WTC11 (cell line): ENCODE measurements at regions not wholly inside any gene's neighbourhood (a gene's known extent, or its start where the extent isn't known, plus 50 kb on each side); places are given as distances from the start of the nearest gene placed in this dataset.

Source experiments
- ATAC-seq: fragments of 200-7000 bp; cut with Tn5 transposase; 2 replicates; pipeline ENCODE4 v1.10.0; 2021; ENCODE audit warnings: mild to moderate bottlenecking, moderate library complexity
- CTCF ChIA-PET: fragments of 300-600 bp; sonication (Branson Sonifier 250); formaldehyde crosslinking; loops from one replicate; lab custom pipeline; 2021; ENCODE audit warnings: antibody characterized with exemption; lab: Charles Lee
- POLR2A ChIA-PET: fragments of 350-600 bp; sonication (Branson Sonifier 250); formaldehyde crosslinking; loops from one replicate; lab custom pipeline; 2021; ENCODE audit warnings: antibody characterized with exemption; lab: Charles Lee
- DNase-seq: peaks from one replicate; pipeline ENCODE4 v3.0.0; 2021; ENCODE audit warnings: low spot score
- H3K27ac Mint-ChIP-seq: 2 replicates; pipeline ENCODE4 v1.8.0; 2021; ENCODE audit warnings: mixed read lengths
- H3K27me3 Mint-ChIP-seq: 2 replicates; pipeline ENCODE4 v1.8.0; 2021; ENCODE audit warnings: low read depth, mild to moderate bottlenecking, moderate library complexity, mixed read lengths
- H3K36me3 Mint-ChIP-seq: 2 replicates; pipeline ENCODE4 v1.8.0; 2021; ENCODE audit warnings: mixed read lengths
- H3K4me1 Mint-ChIP-seq: 2 replicates; pipeline ENCODE4 v1.8.0; 2022; ENCODE audit warnings: mixed read lengths
- H3K4me3 Mint-ChIP-seq: 2 replicates; pipeline ENCODE4 v1.8.0; 2021; ENCODE audit warnings: mild to moderate bottlenecking, moderate library complexity, mixed read lengths
- H3K9me3 Mint-ChIP-seq: 2 replicates; pipeline ENCODE4 v1.8.0; 2021; ENCODE audit warnings: mixed read lengths
- ATF1 ChIP-seq: sonication (generic); formaldehyde crosslinking; IDR thresholded peaks from 2 replicates; pipeline ENCODE4 v1.8.1; 2023; ENCODE audit warnings: mild to moderate bottlenecking, moderate library complexity, missing genetic modification reagents
- ATF3 ChIP-seq: sonication (generic); formaldehyde crosslinking; conservative IDR thresholded peaks from 2 replicates; pipeline ENCODE4 v1.8.1; 2022; ENCODE audit warnings: mild to moderate bottlenecking, missing genetic modification reagents
- CBFB ChIP-seq: sonication (generic); formaldehyde crosslinking; IDR thresholded peaks from 2 replicates; pipeline ENCODE4 v1.8.1; 2022; ENCODE audit warnings: mild to moderate bottlenecking, low read depth, missing genetic modification reagents
- CREB1 ChIP-seq: sonication (generic); formaldehyde crosslinking; IDR thresholded peaks from 2 replicates; pipeline ENCODE4 v1.8.0; 2023; ENCODE audit warnings: mild to moderate bottlenecking, missing genetic modification reagents
- CREM ChIP-seq: sonication (generic); formaldehyde crosslinking; IDR thresholded peaks from 2 replicates; pipeline ENCODE4 v1.8.1; 2022; ENCODE audit warnings: mild to moderate bottlenecking, missing genetic modification reagents, moderate library complexity
- E2F1 ChIP-seq: sonication (generic); formaldehyde crosslinking; IDR thresholded peaks from 2 replicates; pipeline ENCODE4 v1.8.0; 2022; ENCODE audit warnings: mild to moderate bottlenecking, missing genetic modification reagents
- E2F5 ChIP-seq: sonication (generic); formaldehyde crosslinking; IDR thresholded peaks from 2 replicates; pipeline ENCODE4 v1.8.1; 2022; ENCODE audit warnings: mild to moderate bottlenecking, moderate library complexity, missing genetic modification reagents
- ETV6 ChIP-seq: sonication (generic); formaldehyde crosslinking; IDR thresholded peaks from 2 replicates; pipeline ENCODE4 v1.8.1; 2022; ENCODE audit warnings: mild to moderate bottlenecking, missing genetic modification reagents
- FOXJ3 ChIP-seq: sonication (generic); formaldehyde crosslinking; IDR thresholded peaks from 2 replicates; pipeline ENCODE4 v1.9.0; 2021; ENCODE audit warnings: missing genetic modification reagents, mild to moderate bottlenecking, borderline replicate concordance
- FOXK1 ChIP-seq: sonication (generic); formaldehyde crosslinking; IDR thresholded peaks from 2 replicates; pipeline ENCODE4 v1.8.0; 2022; ENCODE audit warnings: mild to moderate bottlenecking, moderate library complexity, missing genetic modification reagents
- GRHL2 ChIP-seq: fragments of 250-450 bp; sonication (Bioruptor Pico); IDR thresholded peaks from 2 replicates; pipeline ENCODE4 v1.8.0; 2022; ENCODE audit warnings: mild to moderate bottlenecking, moderate library complexity; ENCODE audit not compliant: insufficient replicate concordance, severe bottlenecking
- GTF2I ChIP-seq: fragments of 250-450 bp; sonication (Bioruptor Pico); conservative IDR thresholded peaks from 2 replicates; pipeline ENCODE4 v1.4.0; 2021; ENCODE audit warnings: mild to moderate bottlenecking
- IRF1 ChIP-seq: sonication (generic); formaldehyde crosslinking; IDR thresholded peaks from 2 replicates; pipeline ENCODE4 v1.8.0; 2023; ENCODE audit warnings: missing genetic modification reagents
- JUN ChIP-seq: sonication (generic); formaldehyde crosslinking; IDR thresholded peaks from 2 replicates; pipeline ENCODE4 v1.8.0; 2023; ENCODE audit warnings: mild to moderate bottlenecking, missing genetic modification reagents
- NFE2L1 ChIP-seq: sonication (generic); formaldehyde crosslinking; IDR thresholded peaks from 2 replicates; pipeline ENCODE4 v1.8.1; 2023; ENCODE audit warnings: missing genetic modification reagents
- SOX15 ChIP-seq: fragments of 250-450 bp; sonication (Bioruptor Pico); IDR thresholded peaks from 2 replicates; pipeline ENCODE4 v1.9.0; 2021; ENCODE audit warnings: mild to moderate bottlenecking
- TEAD1 ChIP-seq: sonication (generic); formaldehyde crosslinking; IDR thresholded peaks from 2 replicates; pipeline ENCODE4 v1.8.0; 2022; ENCODE audit warnings: mild to moderate bottlenecking, missing genetic modification reagents
- TP53 ChIP-seq: sonication (generic); formaldehyde crosslinking; IDR thresholded peaks from 2 replicates; pipeline ENCODE4 v1.8.1; 2023; ENCODE audit warnings: mild to moderate bottlenecking, missing genetic modification reagents
- ZBTB43 ChIP-seq: sonication (generic); formaldehyde crosslinking; IDR thresholded peaks from 2 replicates; pipeline ENCODE4 v1.8.1; 2023; ENCODE audit warnings: mild to moderate bottlenecking, missing genetic modification reagents
- ZNF121 ChIP-seq: sonication (generic); formaldehyde crosslinking; IDR thresholded peaks from 2 replicates; pipeline ENCODE4 v1.8.0; 2023; ENCODE audit warnings: missing genetic modification reagents
- ZNF317 ChIP-seq: sonication (generic); formaldehyde crosslinking; IDR thresholded peaks from 2 replicates; pipeline ENCODE4 v1.8.1; 2023; ENCODE audit warnings: low read depth, mild to moderate bottlenecking, moderate library complexity, missing genetic modification reagents, borderline replicate concordance
- ZNF416 ChIP-seq: fragments of 250-450 bp; sonication (Bioruptor Pico); IDR thresholded peaks from 2 replicates; pipeline ENCODE4 v1.9.0; 2021; ENCODE audit warnings: mild to moderate bottlenecking, inconsistent platforms
- ZNF671 ChIP-seq: fragments of 250-450 bp; sonication (Bioruptor Pico); IDR thresholded peaks from 2 replicates; pipeline ENCODE4 v1.8.0; 2021; ENCODE audit warnings: mild to moderate bottlenecking
- TF ChIP-seq, protein P1 (sequence below): fragments of 250-450 bp; sonication (Bioruptor Pico); IDR thresholded peaks from 2 replicates; pipeline ENCODE4 v1.9.0; 2021; ENCODE audit warnings: mild to moderate bottlenecking

- H3K27ac Mint-ChIP-seq: no peak overlapping the region
- no peaks in the 10 kb centered on the region for H3K27me3 Mint-ChIP-seq
- no peaks in the 10 kb centered on the region for H3K36me3 Mint-ChIP-seq
- no peak overlapping the region for H3K4me3 Mint-ChIP-seq
- no peaks in the 10 kb centered on the region for H3K4me1 Mint-ChIP-seq
- no peak for ATAC-seq
- peaks cover 22% of the 10 kb centered on the region for H3K9me3 Mint-ChIP-seq
- no peak for DNase-seq
- CTCF ChIA-PET: no interaction called here
- POLR2A ChIA-PET: no interaction called here
- TF ChIP-seq GTF2I (no peak), ETV6 (CRISPR knock-in tag) (no peak), ZBTB43 (no peak), FOXJ3 (CRISPR knock-in tag) (no peak), TEAD1 (CRISPR knock-in tag) (no peak), TP53 (CRISPR knock-in tag) (no peak), ATF3 (CRISPR knock-in tag) (no peak), CREM (no peak), IRF1 (CRISPR knock-in tag) (no peak), E2F5 (CRISPR knock-in tag) (no peak), NFE2L1 (no peak), ATF1 (no peak), JUN (CRISPR knock-in tag) (no peak), GRHL2 (CRISPR knock-in tag) (no peak), ZNF317 (CRISPR knock-in tag) (no peak), ZNF671 (CRISPR knock-in tag) (no peak), CREB1 (CRISPR knock-in tag) (no peak)
- TF ChIP-seq, protein P1, sequence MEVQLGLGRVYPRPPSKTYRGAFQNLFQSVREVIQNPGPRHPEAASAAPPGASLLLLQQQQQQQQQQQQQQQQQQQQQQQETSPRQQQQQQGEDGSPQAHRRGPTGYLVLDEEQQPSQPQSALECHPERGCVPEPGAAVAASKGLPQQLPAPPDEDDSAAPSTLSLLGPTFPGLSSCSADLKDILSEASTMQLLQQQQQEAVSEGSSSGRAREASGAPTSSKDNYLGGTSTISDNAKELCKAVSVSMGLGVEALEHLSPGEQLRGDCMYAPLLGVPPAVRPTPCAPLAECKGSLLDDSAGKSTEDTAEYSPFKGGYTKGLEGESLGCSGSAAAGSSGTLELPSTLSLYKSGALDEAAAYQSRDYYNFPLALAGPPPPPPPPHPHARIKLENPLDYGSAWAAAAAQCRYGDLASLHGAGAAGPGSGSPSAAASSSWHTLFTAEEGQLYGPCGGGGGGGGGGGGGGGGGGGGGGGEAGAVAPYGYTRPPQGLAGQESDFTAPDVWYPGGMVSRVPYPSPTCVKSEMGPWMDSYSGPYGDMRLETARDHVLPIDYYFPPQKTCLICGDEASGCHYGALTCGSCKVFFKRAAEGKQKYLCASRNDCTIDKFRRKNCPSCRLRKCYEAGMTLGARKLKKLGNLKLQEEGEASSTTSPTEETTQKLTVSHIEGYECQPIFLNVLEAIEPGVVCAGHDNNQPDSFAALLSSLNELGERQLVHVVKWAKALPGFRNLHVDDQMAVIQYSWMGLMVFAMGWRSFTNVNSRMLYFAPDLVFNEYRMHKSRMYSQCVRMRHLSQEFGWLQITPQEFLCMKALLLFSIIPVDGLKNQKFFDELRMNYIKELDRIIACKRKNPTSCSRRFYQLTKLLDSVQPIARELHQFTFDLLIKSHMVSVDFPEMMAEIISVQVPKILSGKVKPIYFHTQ: no peak
- TF ChIP-seq, all 79 proteins: peak for 0
Observed at GRCh38 chr5:4765411-4765810, 374.7 kb upstream of the ADAMTS16 start.

DNA sequence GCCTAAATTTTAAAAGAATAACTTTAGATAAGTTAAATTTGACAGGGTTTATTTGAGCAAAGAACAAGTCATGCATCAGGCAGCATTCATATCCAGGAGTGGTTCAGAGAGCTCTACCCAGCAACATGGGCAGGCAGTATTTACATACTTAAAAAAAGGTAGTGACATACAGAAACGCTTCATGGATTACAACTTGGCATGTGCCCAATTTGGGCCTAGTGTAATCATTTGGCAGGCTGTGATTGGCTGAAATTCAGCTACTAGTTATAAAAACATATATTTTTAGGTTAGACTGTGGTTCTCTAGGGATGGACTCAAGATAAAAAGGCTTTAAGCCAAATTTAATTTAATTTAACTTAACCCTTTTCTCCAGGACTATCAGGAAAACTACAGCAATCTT, 374.0 kb upstream of the ADAMTS16 start:
- Mint-ChIP-seq H3K36me3 (no peaks in the 10 kb centered on the region), H3K27me3 (no peaks in the 10 kb centered on the region)

More for the DNA sequence above, 374.0 kb upstream of the ADAMTS16 start:
- ATAC-seq: no peak
- no peak overlapping the region for H3K27ac Mint-ChIP-seq
- no peak overlapping the region for H3K4me3 Mint-ChIP-seq
- no peak for TF ChIP-seq FOXK1
- no peak for TF ChIP-seq E2F1 (CRISPR knock-in tag)
- no peak for TF ChIP-seq ZNF416 (CRISPR knock-in tag)
- no peak for TF ChIP-seq ZNF121 (CRISPR knock-in tag)
- TF ChIP-seq CBFB (CRISPR knock-in tag): no peak
- no peak for TF ChIP-seq SOX15 (CRISPR knock-in tag)
- TF ChIP-seq, all 79 proteins: peak for 0
- Mint-ChIP-seq H3K4me1 (no peaks in the 10 kb centered on the region), H3K9me3 (peaks cover 22% of the 10 kb centered on the region)
- DNase-seq: no peak
- ChIA-PET POLR2A (no interaction called here), CTCF (no interaction called here)
